IMR-90 (cell line): ENCODE measurements at regions not wholly inside any gene's neighbourhood (a gene's known extent, or its start where the extent isn't known, plus 50 kb on each side); places are given as distances from the start of the nearest gene placed in this dataset.

Experiments
- ATAC-seq: fragments of 200-7000 bp; cut with Tn5 transposase; 2 replicates; pipeline ENCODE4 v1.9.1; 2020; ENCODE audit warnings: low read depth, mild to moderate bottlenecking, moderate library complexity
- BruUV-seq: library from RNA; stranded (reverse); fragments of 400-500 nt; replicated peaks from 2 replicates; lab custom pipeline; 2021; lab: Mats Ljungman, UMichigan
- CTCF ChIA-PET: fragments of 300-600 bp; formaldehyde crosslinking; extraction: SDS; loops from one replicate; lab custom pipeline; 2021; ENCODE audit warnings: antibody characterized with exemption; lab: Yijun Ruan, JAX
- POLR2A ChIA-PET: fragments of 300-600 bp; sonication (Branson Sonifier 250); formaldehyde crosslinking; loops from one replicate; lab custom pipeline; 2022; ENCODE audit warnings: antibody characterized with exemption; ENCODE audit not compliant: unreplicated experiment; lab: Charles Lee
- DNase-seq: peaks from one replicate; pipeline ENCODE4 v3.0.0; 2013
- H2AFZ ChIP-seq: replicated peaks from 2 replicates; pipeline ENCODE3; 2013; ENCODE audit warnings: low read length, mild to moderate bottlenecking; ENCODE audit not compliant: poor library complexity
- H2AK5ac ChIP-seq: 2 replicates; pipeline ENCODE4 v1.6.1; 2013; ENCODE audit warnings: low read depth, low read length, inconsistent platforms
- H2AK9ac ChIP-seq: replicated peaks from 2 replicates; pipeline ENCODE3; 2013; ENCODE audit warnings: mild to moderate bottlenecking, low read depth, low read length, moderate library complexity; ENCODE audit not compliant: poor library complexity
- H2BK120ac ChIP-seq: 2 replicates; pipeline ENCODE4 v1.6.1; 2013; ENCODE audit warnings: low read depth, low read length, inconsistent platforms
- H2BK15ac ChIP-seq: 3 replicates; pipeline ENCODE4 v1.6.1; 2013; ENCODE audit warnings: low read depth, low read length, inconsistent platforms
- H2BK20ac ChIP-seq: 2 replicates; pipeline ENCODE4 v1.6.1; 2013; ENCODE audit warnings: low read depth, mild to moderate bottlenecking, inconsistent platforms, low read length, moderate library complexity
- H2BK5ac ChIP-seq: 2 replicates; pipeline ENCODE4 v1.6.1; 2013; ENCODE audit warnings: mild to moderate bottlenecking, low read depth, low read length, inconsistent platforms; ENCODE audit not compliant: poor library complexity, severe bottlenecking
- H3K14ac ChIP-seq: replicated peaks from 2 replicates; pipeline ENCODE4 v1.6.1; 2013; ENCODE audit warnings: low read depth, low read length, inconsistent platforms
- H3K18ac ChIP-seq: 2 replicates; pipeline ENCODE4 v1.6.1; 2013; ENCODE audit warnings: low read depth, low read length, control low read depth
- H3K23ac ChIP-seq: 2 replicates; pipeline ENCODE4 v1.6.1; 2013; ENCODE audit warnings: low read depth, low read length, inconsistent platforms
- H3K27ac ChIP-seq: 2 replicates; pipeline ENCODE4 v1.5.1; 2013; ENCODE audit warnings: mild to moderate bottlenecking, control low read depth, low read length; ENCODE audit not compliant: insufficient read depth
- H3K27me3 ChIP-seq: 2 replicates; pipeline ENCODE4 v1.6.1; 2013; ENCODE audit warnings: low read length; ENCODE audit not compliant: control insufficient read depth, insufficient read depth
- H3K36me3 ChIP-seq: 2 replicates; pipeline ENCODE4 v1.6.1; 2013; ENCODE audit warnings: low read length, mixed read lengths; ENCODE audit not compliant: control insufficient read depth, insufficient read depth
- H3K4ac ChIP-seq: 2 replicates; pipeline ENCODE4 v1.6.1; 2013; ENCODE audit warnings: low read depth, low read length, inconsistent platforms
- H3K4me1 ChIP-seq: 2 replicates; pipeline ENCODE4 v1.6.1; 2013; ENCODE audit warnings: low read length, mixed read lengths; ENCODE audit not compliant: control insufficient read depth, insufficient read depth
- H3K4me2 ChIP-seq: 2 replicates; pipeline ENCODE4 v1.6.1; 2013; ENCODE audit warnings: low read depth, mild to moderate bottlenecking, control low read depth, low read length, moderate library complexity
- H3K4me3 ChIP-seq: 2 replicates; pipeline ENCODE4 v1.5.1; 2013; ENCODE audit warnings: low read depth, mild to moderate bottlenecking, control low read depth, low read length, moderate library complexity; ENCODE audit not compliant: insufficient read depth
- H3K56ac ChIP-seq: 2 replicates; pipeline ENCODE4 v1.6.1; 2013; ENCODE audit warnings: low read length, inconsistent platforms; ENCODE audit not compliant: insufficient read depth; ENCODE audit errors: extremely low read depth
- H3K79me1 ChIP-seq, 2 experiments: 2 replicates each; pipeline ENCODE4 v1.6.1; 2013; ENCODE audit warnings: low read length in 2 of 2, inconsistent platforms in 1 of 2, low read depth in 1 of 2
- H3K9ac ChIP-seq: 2 replicates; pipeline ENCODE4 v1.6.1; 2013; ENCODE audit warnings: low read depth, low read length, control low read depth
- H3K9me1 ChIP-seq: 2 replicates; pipeline ENCODE4 v1.6.1; 2013; ENCODE audit warnings: low read length, inconsistent platforms; ENCODE audit not compliant: insufficient read depth
- H3K9me3 ChIP-seq: 2 replicates; pipeline ENCODE4 v1.6.1; 2013; ENCODE audit warnings: low read length; ENCODE audit not compliant: control insufficient read depth, insufficient read depth
- H4K20me1 ChIP-seq: 2 replicates; pipeline ENCODE4 v1.6.1; 2013; ENCODE audit warnings: low read length, inconsistent platforms; ENCODE audit not compliant: insufficient read depth
- H4K5ac ChIP-seq: 2 replicates; pipeline ENCODE4 v1.6.1; 2013; ENCODE audit warnings: mild to moderate bottlenecking, low read depth, low read length, control low read depth
- H4K8ac ChIP-seq, 2 experiments: 2 replicates each; pipeline ENCODE4 v1.6.1; 2013; ENCODE audit warnings: low read depth in 2 of 2, low read length in 2 of 2, control low read depth in 1 of 2, inconsistent platforms in 1 of 2
- H4K91ac ChIP-seq: 2 replicates; pipeline ENCODE4 v1.6.1; 2013; ENCODE audit warnings: low read depth, low read length, inconsistent platforms; ENCODE audit not compliant: insufficient read depth
- FOS ChIP-seq: fragments of 150-350 bp; IDR thresholded peaks from 2 replicates; pipeline ENCODE4 v1.6.1; 2016; ENCODE audit warnings: low read depth, low read length
- MAFK ChIP-seq: IDR thresholded peaks from 2 replicates; pipeline ENCODE4 v1.6.1; 2012; ENCODE audit warnings: low read depth, low read length, improper control_type of control experiment
- MAZ ChIP-seq: IDR thresholded peaks from 2 replicates; pipeline ENCODE4 v1.6.1; 2012; ENCODE audit warnings: low read depth, mild to moderate bottlenecking, low read length, improper control_type of control experiment, moderate library complexity, borderline replicate concordance
- MXI1 ChIP-seq: IDR thresholded peaks from 2 replicates; pipeline ENCODE4 v1.6.1; 2012; ENCODE audit warnings: low read depth, mild to moderate bottlenecking, low read length, moderate library complexity, borderline replicate concordance
- NFE2L2 ChIP-seq: fragments of 150-350 bp; IDR thresholded peaks from 2 replicates; pipeline ENCODE4 v1.6.1; 2016; ENCODE audit warnings: low read depth, mild to moderate bottlenecking, low read length
- RAD21 ChIP-seq: IDR thresholded peaks from 2 replicates; pipeline ENCODE4 v1.6.1; 2012; ENCODE audit warnings: low read length, improper control_type of control experiment
- RCOR1 ChIP-seq: IDR thresholded peaks from 2 replicates; pipeline ENCODE4 v1.6.1; 2012; ENCODE audit warnings: mild to moderate bottlenecking, low read length, improper control_type of control experiment; ENCODE audit not compliant: insufficient replicate concordance
- RFX5 ChIP-seq: IDR thresholded peaks from 2 replicates; pipeline ENCODE4 v1.8.0; 2012; ENCODE audit warnings: low read depth, mild to moderate bottlenecking, low read length, moderate library complexity
- SMC3 ChIP-seq: fragments of 150-350 bp; IDR thresholded peaks from 2 replicates; pipeline ENCODE4 v1.6.1; 2016; ENCODE audit warnings: low read depth, mild to moderate bottlenecking, antibody characterized with exemption, low read length, moderate library complexity
- WGBS, 2 experiments: methylation state at CpG; one replicate each; pipeline versions ENCODE4 v1.1.5 to v1.1.7; 2013; ENCODE audit warnings: missing lambda C conversion rate in 2 of 2; ENCODE audit not compliant: insufficient read length in 1 of 2; ENCODE audit errors: extremely low coverage in 2 of 2; 5-methylcytosine and 5-hydroxymethylcytosine counted together
- dilution Hi-C: fragments of 300-500 bp; cut with HindIII; formaldehyde crosslinking; loops from one replicate; pipeline ENCODE4 v1.14.3; 2018; ENCODE audit warnings: low sequenced_read_pairs; ENCODE audit not compliant: unreplicated experiment
- in situ Hi-C: fragments of 300-500 bp; cut with MboI; formaldehyde crosslinking; loops from 3 replicates; pipeline ENCODE4 v1.14.3; 2019; ENCODE audit warnings: low sequenced_read_pairs, inconsistent platforms, mixed read lengths
- intact Hi-C: fragments of 100-400 bp; cut with micrococcal nuclease; formaldehyde crosslinking; loops from 2 replicates; pipeline ENCODE4 v1.10.0; 2022
- TF ChIP-seq, protein P1 (sequence below): fragments of 150-350 bp; IDR thresholded peaks from 2 replicates; pipeline ENCODE4 v1.6.1; 2016; ENCODE audit warnings: low read depth, mild to moderate bottlenecking, low read length, moderate library complexity, borderline replicate concordance
- TF ChIP-seq, protein P2 (sequence below): conservative IDR thresholded peaks from 2 replicates; pipeline ENCODE4 v1.5.1; 2012; ENCODE audit warnings: mild to moderate bottlenecking, low read depth, low read length, improper control_type of control experiment

DNA sequence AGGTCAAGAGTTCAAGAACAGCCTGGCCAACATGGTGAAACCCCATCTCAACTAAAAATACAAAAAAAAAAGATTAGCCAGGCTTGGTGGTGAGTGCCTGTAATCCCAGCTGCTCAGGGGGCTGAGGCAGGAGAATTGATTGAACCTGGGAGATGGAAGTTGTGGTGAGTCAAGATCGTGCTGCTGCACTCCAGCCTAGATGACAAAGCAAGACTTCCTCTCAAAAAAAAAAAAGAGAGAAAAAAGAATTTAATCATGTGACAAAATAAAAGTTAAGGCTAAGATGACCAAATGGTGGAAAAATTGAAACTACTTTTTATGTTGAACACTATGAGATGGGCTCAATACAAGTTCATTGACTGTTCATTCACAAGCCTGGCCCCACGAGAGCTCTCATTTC lies 141.1 kb upstream of the WDR11 start:
- intact Hi-C loops: no loop called here

More for the DNA sequence above, 141.1 kb upstream of the WDR11 start:
- no peak overlapping the region for H2AK9ac ChIP-seq
- no peaks in the 10 kb centered on the region for H3K9me1 ChIP-seq
- H4K20me1 ChIP-seq: no peaks in the 10 kb centered on the region
- H3K56ac ChIP-seq: no peak overlapping the region
- no peak for ATAC-seq
- no peak overlapping the region for H2AFZ ChIP-seq
- no peaks in the 10 kb centered on the region for H3K27me3 ChIP-seq
- no peak overlapping the region for H3K18ac ChIP-seq
- no peak for DNase-seq
- in situ Hi-C loops (no loop called here), dilution Hi-C loops (no loop called here)
- H2AK5ac ChIP-seq: no peak overlapping the region
- H3K36me3 ChIP-seq: no peaks in the 10 kb centered on the region
- no peak overlapping the region for H3K27ac ChIP-seq
- no peak overlapping the region for H4K8ac ChIP-seq
- H3K9ac ChIP-seq: no peak overlapping the region
- H2BK5ac ChIP-seq: no peak overlapping the region
- no peak overlapping the region for H4K5ac ChIP-seq
- ChIA-PET POLR2A (no interaction called here), CTCF (no interaction called here)
- no peak overlapping the region for H4K91ac ChIP-seq
- H3K23ac ChIP-seq: no peak overlapping the region
- H3K79me1 ChIP-seq: no peaks in the 10 kb centered on the region
- H3K4me2 ChIP-seq: no peak overlapping the region
- no peak overlapping the region for H3K4me3 ChIP-seq
- no peak overlapping the region for H2BK20ac ChIP-seq
- no peak overlapping the region for H2BK120ac ChIP-seq
- peaks cover 21% of the 10 kb centered on the region for H3K9me3 ChIP-seq
- TF ChIP-seq SMC3: no peak
- TF ChIP-seq MAFK: no peak
- no peak for TF ChIP-seq MAZ
- TF ChIP-seq, protein P1, sequence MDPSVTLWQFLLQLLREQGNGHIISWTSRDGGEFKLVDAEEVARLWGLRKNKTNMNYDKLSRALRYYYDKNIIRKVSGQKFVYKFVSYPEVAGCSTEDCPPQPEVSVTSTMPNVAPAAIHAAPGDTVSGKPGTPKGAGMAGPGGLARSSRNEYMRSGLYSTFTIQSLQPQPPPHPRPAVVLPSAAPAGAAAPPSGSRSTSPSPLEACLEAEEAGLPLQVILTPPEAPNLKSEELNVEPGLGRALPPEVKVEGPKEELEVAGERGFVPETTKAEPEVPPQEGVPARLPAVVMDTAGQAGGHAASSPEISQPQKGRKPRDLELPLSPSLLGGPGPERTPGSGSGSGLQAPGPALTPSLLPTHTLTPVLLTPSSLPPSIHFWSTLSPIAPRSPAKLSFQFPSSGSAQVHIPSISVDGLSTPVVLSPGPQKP: no peak
- no peak for TF ChIP-seq NFE2L2
- TF ChIP-seq RFX5: no peak
- no peak for TF ChIP-seq RCOR1
- no peak for TF ChIP-seq MXI1
- TF ChIP-seq FOS: no peak
- TF ChIP-seq RAD21: no peak
- TF ChIP-seq, protein P2, sequence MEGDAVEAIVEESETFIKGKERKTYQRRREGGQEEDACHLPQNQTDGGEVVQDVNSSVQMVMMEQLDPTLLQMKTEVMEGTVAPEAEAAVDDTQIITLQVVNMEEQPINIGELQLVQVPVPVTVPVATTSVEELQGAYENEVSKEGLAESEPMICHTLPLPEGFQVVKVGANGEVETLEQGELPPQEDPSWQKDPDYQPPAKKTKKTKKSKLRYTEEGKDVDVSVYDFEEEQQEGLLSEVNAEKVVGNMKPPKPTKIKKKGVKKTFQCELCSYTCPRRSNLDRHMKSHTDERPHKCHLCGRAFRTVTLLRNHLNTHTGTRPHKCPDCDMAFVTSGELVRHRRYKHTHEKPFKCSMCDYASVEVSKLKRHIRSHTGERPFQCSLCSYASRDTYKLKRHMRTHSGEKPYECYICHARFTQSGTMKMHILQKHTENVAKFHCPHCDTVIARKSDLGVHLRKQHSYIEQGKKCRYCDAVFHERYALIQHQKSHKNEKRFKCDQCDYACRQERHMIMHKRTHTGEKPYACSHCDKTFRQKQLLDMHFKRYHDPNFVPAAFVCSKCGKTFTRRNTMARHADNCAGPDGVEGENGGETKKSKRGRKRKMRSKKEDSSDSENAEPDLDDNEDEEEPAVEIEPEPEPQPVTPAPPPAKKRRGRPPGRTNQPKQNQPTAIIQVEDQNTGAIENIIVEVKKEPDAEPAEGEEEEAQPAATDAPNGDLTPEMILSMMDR: no peak
- H3K4me1 ChIP-seq: no peaks in the 10 kb centered on the region
- H3K4ac ChIP-seq: no peak overlapping the region
- no TSS peak for BruUV-seq
- H2BK15ac ChIP-seq: no peak overlapping the region
- WGBS, 2 experiments: 0% methylated on average over 1 of the region's 2 CpGs; no CpG with 5 or more reads in 1 of the 2 experiments
- H3K14ac ChIP-seq: no peak overlapping the region
